GM21367 (cell line): ENCODE measurements at regions not wholly inside any gene's neighbourhood (a gene's known extent, or its start where the extent isn't known, plus 50 kb on each side); places are given as distances from the start of the nearest gene placed in this dataset.

Experiments used
- ATAC-seq: cut with Tn5 transposase; IDR thresholded peaks from one replicate; pipeline ENCODE4 v1.9.1; 2021; ENCODE audit not compliant: unreplicated experiment

DNA sequence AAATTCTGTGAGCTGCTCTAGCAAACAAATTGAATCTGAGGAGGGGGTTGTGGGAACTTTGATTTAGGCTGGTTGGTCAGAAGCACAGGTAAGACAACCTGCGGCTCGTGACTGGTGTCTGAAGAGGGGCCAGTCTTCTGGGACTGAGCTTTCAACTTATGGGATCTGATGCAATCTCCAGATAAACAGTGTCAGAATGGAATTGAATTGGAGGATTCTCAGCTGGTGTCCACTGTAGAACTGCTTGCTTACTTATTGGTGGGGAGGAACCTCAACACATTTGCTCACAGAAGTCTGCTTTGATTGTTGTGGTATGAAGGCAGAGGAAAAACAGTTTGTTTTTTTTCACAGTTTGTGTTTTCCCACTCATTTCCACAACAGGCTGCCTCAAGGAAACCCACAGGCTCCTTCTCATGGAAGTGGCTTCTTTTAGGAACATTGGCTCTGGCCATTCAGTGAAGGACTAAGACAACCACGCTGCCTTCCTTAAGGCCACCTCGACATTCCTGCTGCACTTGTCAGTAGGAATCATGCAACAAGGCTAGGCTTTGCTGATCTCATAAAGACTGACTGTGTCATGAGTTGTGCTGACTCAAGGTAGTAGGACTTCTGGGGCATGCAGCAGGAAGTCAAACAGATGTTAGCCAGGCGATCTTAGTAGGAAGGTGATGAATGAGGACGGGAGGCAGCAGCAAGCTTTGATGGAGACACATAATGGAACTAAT is 104.7 kb downstream of the TSN start:
- no peak for ATAC-seq

- ATAC-seq = no peak
These were observed 105.3 kb downstream of the TSN start for GRCh38 chr2:121860758-121861227.

GRCh38 chr2:121862286-121862685 is 106.8 kb downstream of the TSN start:
- no peak for ATAC-seq

- no peak for ATAC-seq
These were observed 110.5 kb downstream of the TSN start for GRCh38 chr2:121865914-121866313.

GRCh38 chr2:121866789-121867188 is 111.3 kb downstream of the TSN start:
- no peak for ATAC-seq

DNA sequence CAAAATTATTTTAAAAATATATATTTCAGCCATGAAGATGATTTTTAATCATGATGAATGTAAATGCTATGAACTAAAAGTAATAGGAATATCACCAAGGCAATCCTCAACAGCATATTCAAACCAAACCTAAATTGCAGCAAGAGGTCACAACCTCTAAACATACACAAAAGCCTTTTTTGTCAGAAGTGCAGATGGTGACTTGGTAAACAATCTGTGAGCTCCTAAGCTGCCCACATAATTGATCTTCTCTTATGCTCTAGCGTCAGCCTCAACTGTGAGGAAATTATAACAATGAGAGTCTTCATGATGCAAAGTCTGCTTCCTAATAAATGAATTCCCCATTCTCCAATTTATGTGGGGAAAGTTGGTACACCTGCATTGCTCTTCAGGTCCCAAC is 113.2 kb downstream of the TSN start:
- ATAC-seq = no peak

DNA sequence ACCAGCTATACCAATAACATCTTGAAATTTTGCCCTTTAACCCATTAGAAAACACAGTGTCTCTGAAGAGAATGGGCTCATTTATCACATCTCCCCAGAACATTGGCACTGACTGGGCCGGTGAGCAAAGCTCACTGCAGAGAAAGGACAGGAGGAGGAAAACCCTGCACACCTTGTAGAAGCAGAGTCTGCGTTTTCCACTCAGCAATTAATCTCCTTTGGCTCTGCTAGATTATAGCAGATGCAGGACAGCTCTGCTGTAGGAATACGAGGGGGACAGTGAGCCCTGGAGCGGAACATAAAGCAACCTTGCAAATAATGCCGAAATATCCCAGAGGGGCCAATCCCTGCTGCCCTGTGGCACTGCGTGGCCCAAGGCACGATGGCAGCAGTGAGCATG is 113.9 kb downstream of the TSN start:
- ATAC-seq = no peak

DNA sequence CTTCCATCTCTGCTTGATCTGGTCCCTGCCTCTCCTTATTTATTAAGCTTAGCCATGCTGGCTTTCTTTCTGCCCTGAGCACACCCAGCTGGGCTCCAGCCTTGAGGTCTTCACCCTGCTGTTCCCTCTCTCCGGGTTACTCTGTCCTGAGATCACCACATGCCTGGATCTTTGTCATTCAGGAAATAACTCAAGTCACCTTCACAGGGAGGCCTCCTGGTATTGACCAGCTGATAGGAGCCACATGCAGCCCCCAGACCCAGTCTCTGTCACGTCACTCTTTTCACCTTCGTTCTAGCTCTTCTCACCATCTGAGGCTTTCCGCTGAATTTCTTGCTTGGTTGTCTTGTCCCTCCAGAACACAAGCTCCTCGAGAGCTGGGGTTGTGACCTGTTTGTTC is 114.4 kb downstream of the TSN start:
- ATAC-seq = no peak

DNA sequence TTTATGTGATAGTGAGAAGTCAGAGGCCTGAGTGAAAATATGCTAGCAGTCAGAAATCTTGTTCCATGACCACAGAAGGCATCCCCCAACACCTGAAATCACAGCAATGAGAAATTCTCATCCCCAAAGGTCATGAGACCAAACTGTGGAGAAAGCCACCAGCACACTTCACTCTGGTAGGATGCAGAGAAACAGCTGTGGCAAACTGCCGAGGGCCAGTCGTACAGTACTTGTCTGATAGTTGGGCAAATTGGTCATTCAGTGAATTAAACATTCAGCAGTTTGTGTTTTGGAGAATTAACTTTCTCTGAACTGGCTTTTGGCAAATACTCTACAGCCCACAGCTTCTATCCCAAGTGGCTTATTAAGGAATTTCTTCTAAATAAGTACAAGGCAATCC is 117.2 kb downstream of the TSN start:
- ATAC-seq = no peak

DNA sequence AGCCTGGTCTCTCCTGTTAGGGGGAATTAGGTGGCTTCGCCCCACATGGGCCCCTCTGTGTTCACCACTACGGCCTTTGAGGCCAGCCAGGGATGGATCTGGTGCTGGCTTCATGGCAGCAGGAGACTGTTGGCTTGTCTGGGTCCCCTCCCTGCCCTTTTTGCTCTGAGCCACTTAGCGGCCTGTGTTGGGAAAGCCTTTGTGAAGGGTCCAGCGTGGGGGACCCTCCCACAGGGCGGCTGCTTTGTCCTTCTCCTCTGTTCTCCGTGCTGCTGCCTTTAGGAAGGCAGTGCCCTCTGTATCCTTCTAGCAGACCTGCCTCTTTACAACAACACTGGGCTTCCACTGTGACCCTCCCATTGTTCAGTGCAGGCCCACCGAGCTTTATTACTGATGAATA is 118.4 kb downstream of the TSN start:
- ATAC-seq = no peak

- ATAC-seq = no peak
These were observed 120.2 kb downstream of the TSN start for GRCh38 chr2:121875585-121876185.

GRCh38 chr2:121877366-121877765 is 121.9 kb downstream of the TSN start:
- no peak for ATAC-seq

GRCh38 chr2:121880283-121880682 is 124.8 kb downstream of the TSN start:
- ATAC-seq = no peak

- no peak for ATAC-seq
These were observed 125.6 kb downstream of the TSN start for GRCh38 chr2:121881038-121881437.

- ATAC-seq = no peak
These were observed 126.5 kb downstream of the TSN start for GRCh38 chr2:121881950-121882349.

GRCh38 chr2:121884078-121884477 is 128.6 kb downstream of the TSN start:
- ATAC-seq = no peak

DNA sequence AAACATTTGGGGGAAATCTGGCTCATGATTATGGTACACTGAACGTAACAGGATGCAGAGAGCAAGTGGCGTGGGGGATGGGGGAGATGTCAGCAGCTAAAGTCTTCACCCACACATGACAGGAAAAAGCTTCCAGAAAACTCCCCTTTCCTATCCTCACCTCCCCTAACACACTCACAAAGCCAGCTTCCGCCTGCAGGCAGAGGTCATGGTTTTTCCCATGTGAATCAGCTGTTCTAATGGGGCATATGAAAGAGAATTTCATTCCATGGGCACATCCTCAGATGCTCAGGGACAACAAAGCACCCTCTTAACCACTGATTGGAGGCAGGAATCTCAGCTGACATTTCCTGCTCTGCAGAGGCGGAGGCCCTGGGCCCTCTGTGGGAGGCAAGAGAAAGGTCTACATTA is 129.1 kb downstream of the TSN start:
- no peak for ATAC-seq

DNA sequence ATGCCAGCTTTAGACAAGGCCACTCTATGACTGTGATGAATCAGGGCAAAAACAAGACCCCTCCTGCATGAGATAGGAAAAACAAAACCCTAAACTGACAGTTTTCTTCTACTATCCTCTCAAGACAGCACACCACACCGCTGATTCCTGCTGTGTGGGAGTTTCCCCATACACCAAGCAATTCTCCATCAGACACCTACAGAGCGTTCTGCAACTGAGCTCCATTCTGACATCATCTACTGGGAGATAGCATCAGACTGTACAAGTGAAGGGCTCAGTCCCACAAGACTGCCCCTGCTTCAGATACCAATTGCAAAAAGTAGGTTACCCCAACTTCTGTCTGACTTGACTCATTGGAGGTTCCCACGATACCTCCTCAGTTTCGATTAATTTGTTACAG is 130.6 kb downstream of the TSN start:
- ATAC-seq = no peak

- ATAC-seq = no peak
These were observed 132.2 kb downstream of the TSN start for GRCh38 chr2:121887513-121888188.

- ATAC-seq = peak; percentile 94
These were observed 132.7 kb downstream of the TSN start for GRCh38 chr2:121888189-121888557.

- ATAC-seq = no peak
These were observed 134.6 kb downstream of the TSN start for GRCh38 chr2:121890041-121890440.
